22Rv1 (cell line): ENCODE measurements at regions not wholly inside any gene's neighbourhood (a gene's known extent, or its start where the extent isn't known, plus 50 kb on each side); places are given as distances from the start of the nearest gene placed in this dataset.

Experiments used
- H3K27ac ChIP-seq: fragments of 450-650 bp; 2 replicates; pipeline ENCODE4 v1.5.1; 2017
- CTCF ChIP-seq: fragments of 450-650 bp; IDR thresholded peaks from 2 replicates; pipeline ENCODE4 v1.5.1; 2017; ENCODE audit warnings: mild to moderate bottlenecking
- ZFX ChIP-seq: fragments of 450-650 bp; IDR thresholded peaks from 2 replicates; pipeline ENCODE4 v1.6.1; 2017; ENCODE audit warnings: antibody characterized with exemption, borderline replicate concordance

GRCh38 chr1:59008599-59009347 lies 224.9 kb upstream of the JUN start:
- no peak overlapping the region for H3K27ac ChIP-seq
- TF ChIP-seq CTCF (no peak), ZFX (no peak)

- H3K27ac ChIP-seq, result no peak overlapping the region
- no peak for TF ChIP-seq CTCF
- no peak for TF ChIP-seq ZFX
These were observed 227.8 kb upstream of the JUN start for GRCh38 chr1:59011663-59012062.

- TF ChIP-seq ZFX (no peak), CTCF (no peak)
- no peak overlapping the region for H3K27ac ChIP-seq
These were observed 228.5 kb upstream of the JUN start for GRCh38 chr1:59012378-59012777.

DNA sequence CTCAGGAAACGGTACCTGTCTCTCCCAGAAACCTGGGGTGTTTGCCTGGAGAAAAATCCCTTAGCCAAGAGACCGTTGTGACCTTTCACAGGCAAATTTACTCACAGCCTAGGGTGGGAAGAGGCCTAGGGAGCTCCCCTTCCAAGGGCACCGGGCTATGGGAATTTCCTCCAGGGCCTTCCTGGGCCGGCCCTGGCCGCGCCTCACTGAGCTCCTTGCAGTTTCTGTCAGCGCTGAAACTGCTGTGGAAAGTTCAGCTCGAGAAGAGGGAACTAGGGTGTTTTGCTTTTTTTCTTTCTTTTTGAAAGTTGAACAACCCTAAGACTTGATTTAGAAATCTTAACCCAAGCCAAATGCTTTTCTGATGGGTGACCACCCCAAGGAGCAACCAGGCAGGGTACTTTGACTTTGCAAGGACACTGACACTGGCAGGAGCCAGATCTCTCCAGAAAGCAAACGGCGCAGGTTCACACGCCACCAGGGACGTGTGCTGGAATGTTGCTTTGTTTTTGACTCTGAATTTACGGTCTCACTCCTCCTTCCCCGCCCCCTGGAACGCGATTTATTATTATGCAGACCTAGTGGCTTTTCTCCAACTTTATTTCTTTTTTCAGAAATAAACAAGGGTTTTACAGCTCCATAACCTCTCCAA lies 229.6 kb upstream of the JUN start:
- no peak overlapping the region for H3K27ac ChIP-seq
- TF ChIP-seq ZFX, result no peak
- TF ChIP-seq CTCF, result no peak

DNA sequence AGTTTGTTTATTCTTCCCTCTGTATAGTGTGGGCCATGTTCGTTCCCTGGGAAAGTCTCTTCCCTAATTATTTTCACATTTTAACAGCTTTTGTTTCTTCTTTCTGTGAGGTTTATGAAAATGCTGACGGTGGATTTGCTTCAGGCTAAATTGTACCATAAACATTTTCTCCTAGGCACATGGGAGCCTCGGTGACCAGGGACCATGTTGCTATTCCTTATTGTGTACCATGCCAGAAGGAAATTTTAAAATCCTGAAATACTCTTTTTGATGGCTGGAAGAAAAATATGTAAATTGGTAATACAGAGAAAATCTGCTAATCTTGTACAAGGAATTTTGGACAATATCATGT lies 230.1 kb upstream of the JUN start:
- TF ChIP-seq CTCF, result no peak
- TF ChIP-seq ZFX, result no peak
- H3K27ac ChIP-seq, result no peak overlapping the region

DNA sequence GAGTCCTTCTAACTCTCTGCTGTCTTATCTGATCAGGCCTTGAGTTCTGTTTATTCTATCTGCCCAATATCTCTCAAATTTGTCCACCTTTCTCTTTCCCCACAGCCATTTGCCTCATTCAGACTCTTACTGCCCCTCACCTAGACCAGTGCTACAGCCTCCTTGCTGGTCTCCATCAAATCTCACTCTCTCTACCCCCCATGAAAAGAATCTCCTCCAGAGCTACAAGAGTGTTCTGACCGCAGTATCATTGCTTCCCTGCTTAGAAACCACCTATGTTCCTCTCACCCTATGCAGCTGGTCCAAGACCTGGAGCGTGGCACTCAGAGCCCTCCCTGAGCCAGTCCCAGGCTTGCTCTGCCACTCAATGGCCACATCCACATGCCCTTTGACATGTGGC lies 231.0 kb upstream of the JUN start:
- TF ChIP-seq ZFX (no peak), CTCF (no peak)
- H3K27ac ChIP-seq, result no peak overlapping the region

- no peak overlapping the region for H3K27ac ChIP-seq
- TF ChIP-seq CTCF, result no peak
- TF ChIP-seq ZFX, result no peak
These were observed 231.9 kb upstream of the JUN start for GRCh38 chr1:59015708-59016107.
